Stimulated activated CD8-positive, alpha-beta memory T cell treated with anti-CD3 and anti-CD28 coated beads, Interleukin-7, amount 100 ng/mL, for 48 hours (primary cell): ENCODE measurements at regions not wholly inside any gene's neighbourhood (a gene's known extent, or its start where the extent isn't known, plus 50 kb on each side); places are given as distances from the start of the nearest gene placed in this dataset.

Experiments
- DNase-seq, 2 donors: peaks; one replicate each; pipeline ENCODE4 v3.0.0-alpha.2; 2020; ENCODE audit warnings: low read depth in 1 of 2; ENCODE audit errors: extremely low read depth in 1 of 2

GRCh38 chr10:107701943-107702342 lies 537.4 kb upstream of the SORCS1 start:
- no peak for DNase-seq

- DNase-seq: no peak
Observed at GRCh38 chr10:107692072-107692471, 527.6 kb upstream of the SORCS1 start.

GRCh38 chr10:107689323-107689722 lies 524.8 kb upstream of the SORCS1 start:
- no peak for DNase-seq

- no peak for DNase-seq
Observed at GRCh38 chr10:107687701-107688100, 523.2 kb upstream of the SORCS1 start.

- no peak for DNase-seq
Observed at GRCh38 chr10:107686095-107686494, 521.6 kb upstream of the SORCS1 start.

GRCh38 chr10:107671960-107672359 lies 507.5 kb upstream of the SORCS1 start:
- no peak for DNase-seq

- DNase-seq: no peak
Observed at GRCh38 chr10:107666214-107666613, 501.7 kb upstream of the SORCS1 start.

GRCh38 chr10:107665459-107665858 lies 501.0 kb upstream of the SORCS1 start:
- no peak for DNase-seq

- no peak for DNase-seq
Observed at GRCh38 chr10:107657851-107658250, 493.3 kb upstream of the SORCS1 start.

GRCh38 chr10:107656932-107657331 lies 492.4 kb upstream of the SORCS1 start:
- DNase-seq: no peak

- DNase-seq: no peak
Observed at GRCh38 chr10:107653832-107654287, 489.4 kb upstream of the SORCS1 start.

- DNase-seq: no peak
Observed at GRCh38 chr10:107650939-107651338, 486.4 kb upstream of the SORCS1 start.

- DNase-seq: no peak
Observed at GRCh38 chr10:107649249-107649648, 484.7 kb upstream of the SORCS1 start.

- no peak for DNase-seq
Observed at GRCh38 chr10:107647462-107647861, 483.0 kb upstream of the SORCS1 start.

GRCh38 chr10:107631876-107632275 lies 467.4 kb upstream of the SORCS1 start:
- DNase-seq: no peak

GRCh38 chr10:107626862-107627261 lies 462.4 kb upstream of the SORCS1 start:
- DNase-seq: no peak

- DNase-seq: no peak
Observed at GRCh38 chr10:107623292-107623691, 458.8 kb upstream of the SORCS1 start.

GRCh38 chr10:107619139-107619538 lies 454.6 kb upstream of the SORCS1 start:
- no peak for DNase-seq

GRCh38 chr10:107618504-107618994 lies 454.0 kb upstream of the SORCS1 start:
- no peak for DNase-seq

- no peak for DNase-seq
Observed at GRCh38 chr10:107616463-107617410, 452.2 kb upstream of the SORCS1 start.

- DNase-seq: no peak
Observed at GRCh38 chr10:107616031-107616430, 451.5 kb upstream of the SORCS1 start.

GRCh38 chr10:107614939-107615685 lies 450.6 kb upstream of the SORCS1 start:
- no peak for DNase-seq
